Effector memory CD4-positive, alpha-beta T cell (primary cell): ENCODE measurements at regions not wholly inside any gene's neighbourhood (a gene's known extent, or its start where the extent isn't known, plus 50 kb on each side); places are given as distances from the start of the nearest gene placed in this dataset.

Source experiments
- DNase-seq, 3 donors: peaks; one replicate each; pipeline ENCODE4 v3.0.0-alpha.2; 2020
- H3K27ac ChIP-seq: 2 replicates; pipeline ENCODE4 v1.7.0; 2013; ENCODE audit warnings: mild to moderate bottlenecking, low read length, moderate library complexity; ENCODE audit not compliant: insufficient read depth, poor library complexity, severe bottlenecking
- H3K27me3 ChIP-seq: replicated peaks from 2 replicates; pipeline ENCODE4 v1.7.0; 2013; ENCODE audit warnings: mild to moderate bottlenecking, low read length; ENCODE audit not compliant: insufficient read depth, control insufficient read depth, poor library complexity, severe bottlenecking
- H3K36me3 ChIP-seq: 2 replicates; pipeline ENCODE4 v1.7.0; 2013; ENCODE audit warnings: mild to moderate bottlenecking, low read length, moderate library complexity; ENCODE audit not compliant: control insufficient read depth, insufficient read depth
- H3K4me1 ChIP-seq: 2 replicates; pipeline ENCODE4 v1.7.0; 2013; ENCODE audit warnings: low read length, mild to moderate bottlenecking; ENCODE audit not compliant: control insufficient read depth, insufficient read depth, poor library complexity, severe bottlenecking
- H3K4me3 ChIP-seq: 2 replicates; pipeline ENCODE4 v1.7.0; 2013; ENCODE audit warnings: low read length, low read depth, mild to moderate bottlenecking; ENCODE audit not compliant: insufficient read depth, poor library complexity, severe bottlenecking
- H3K9me3 ChIP-seq: 2 replicates; pipeline ENCODE4 v1.7.0; 2013; ENCODE audit warnings: mild to moderate bottlenecking, low read length, moderate library complexity; ENCODE audit not compliant: control insufficient read depth

DNA sequence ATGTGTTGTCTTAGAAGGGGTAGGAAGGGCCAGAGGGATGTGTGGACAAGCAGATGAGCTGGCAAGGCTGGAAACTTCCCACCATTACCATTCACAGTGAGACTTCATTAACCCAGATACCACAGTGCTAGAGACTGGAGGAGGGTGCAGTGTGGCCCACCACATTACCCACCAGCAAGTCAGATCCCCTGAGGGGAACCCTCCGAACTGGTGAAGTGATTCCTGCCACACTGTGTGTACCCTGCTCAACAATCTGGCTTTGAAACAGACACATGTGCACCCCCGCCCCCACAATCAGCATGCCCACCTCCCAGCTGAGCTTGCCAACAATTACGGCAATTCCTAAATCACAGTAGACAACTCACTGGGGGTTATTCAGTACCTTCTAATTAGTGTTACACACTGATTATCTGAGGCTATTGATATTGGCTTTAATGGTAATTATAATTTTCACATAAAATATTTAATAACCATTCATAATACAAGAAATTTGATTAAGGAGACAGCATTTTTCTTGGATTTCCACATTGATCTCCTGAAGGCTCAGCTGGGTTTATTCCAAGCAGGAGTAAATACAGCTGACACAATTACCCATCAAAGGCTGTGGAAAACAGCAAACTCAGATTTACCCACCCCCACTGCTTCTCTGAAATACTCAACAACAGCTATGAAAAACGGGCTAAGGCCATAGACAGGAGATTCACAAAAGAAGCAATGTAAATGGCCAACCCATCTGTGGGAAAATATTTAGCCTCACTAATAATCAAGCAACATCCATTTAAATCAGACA lies 169.3 kb upstream of the FSTL4 start:
- Histone ChIP-seq H3K9me3 (no peaks in the 10 kb centered on the region), H3K27ac (no peak overlapping the region), H3K27me3 (no peaks in the 10 kb centered on the region), H3K36me3 (no peaks in the 10 kb centered on the region), H3K4me3 (no peak overlapping the region), H3K4me1 (no peaks in the 10 kb centered on the region)
- DNase-seq, result no peak

DNA sequence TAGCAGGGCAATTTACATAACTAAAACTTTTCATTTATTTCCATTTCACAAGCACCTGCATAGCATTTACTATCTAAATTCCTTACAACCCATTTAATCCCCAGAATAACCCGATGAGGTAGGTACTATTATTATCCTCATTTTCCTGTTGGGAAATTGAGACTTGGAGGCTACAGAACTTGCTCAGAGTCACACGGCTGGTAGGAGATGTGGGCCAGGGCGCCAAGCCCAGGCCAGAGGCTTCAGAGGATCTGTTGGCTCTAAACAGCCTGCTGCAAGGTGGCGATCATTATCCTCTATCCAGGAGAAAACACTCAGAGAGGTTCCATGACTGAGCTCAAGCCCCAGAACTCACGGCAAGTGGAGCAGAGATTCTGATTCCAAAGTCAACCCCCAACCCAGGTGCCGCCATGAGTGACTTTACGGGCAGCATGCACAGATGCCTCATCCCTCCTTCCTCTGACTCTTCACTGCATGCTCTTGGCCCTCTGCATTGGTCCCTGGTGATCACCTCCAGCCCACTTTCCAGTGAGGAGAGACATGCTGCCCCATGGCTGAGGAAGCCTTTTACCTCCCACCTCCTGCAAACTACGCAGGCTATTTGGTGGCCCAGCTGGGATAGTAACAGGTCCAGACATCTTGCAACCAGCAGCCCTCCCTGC lies 168.4 kb upstream of the FSTL4 start:
- H3K27ac ChIP-seq, result no peak overlapping the region
- H3K36me3 ChIP-seq, result no peaks in the 10 kb centered on the region
- H3K9me3 ChIP-seq, result no peaks in the 10 kb centered on the region
- no peak for DNase-seq
- no peaks in the 10 kb centered on the region for H3K27me3 ChIP-seq
- no peaks in the 10 kb centered on the region for H3K4me1 ChIP-seq
- H3K4me3 ChIP-seq, result no peak overlapping the region

DNA sequence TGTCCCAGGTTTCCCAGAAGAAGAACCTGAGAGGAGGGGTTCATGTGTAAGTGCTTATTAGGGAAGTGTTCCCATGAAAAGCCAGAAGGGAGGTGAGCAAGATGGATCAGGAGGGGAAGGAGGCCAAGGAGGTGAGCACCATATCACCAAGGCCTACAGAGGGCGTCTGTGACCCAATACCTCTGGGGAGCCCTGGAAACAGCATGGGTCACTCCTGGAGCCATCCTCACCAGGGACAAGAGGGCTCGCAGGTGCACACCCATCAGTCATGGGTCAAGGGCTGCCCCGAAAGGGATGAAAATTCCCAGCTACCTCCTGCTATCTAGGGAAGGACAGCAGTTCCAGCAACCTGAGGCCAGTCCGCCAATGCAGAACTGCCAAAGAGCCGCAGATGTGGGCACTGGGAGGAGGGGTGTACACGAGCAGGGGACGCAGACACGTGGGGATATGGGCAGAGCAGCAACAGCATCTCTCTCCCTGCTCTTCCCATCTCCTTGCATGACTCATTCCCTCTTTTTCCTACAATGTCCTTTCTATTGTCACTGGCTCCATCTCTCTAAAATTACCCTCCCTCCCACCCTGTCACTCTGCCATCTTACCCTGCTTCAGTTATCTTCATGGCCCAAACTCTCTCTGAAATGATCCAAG lies 167.6 kb upstream of the FSTL4 start:
- H3K4me1 ChIP-seq, result no peaks in the 10 kb centered on the region

DNA sequence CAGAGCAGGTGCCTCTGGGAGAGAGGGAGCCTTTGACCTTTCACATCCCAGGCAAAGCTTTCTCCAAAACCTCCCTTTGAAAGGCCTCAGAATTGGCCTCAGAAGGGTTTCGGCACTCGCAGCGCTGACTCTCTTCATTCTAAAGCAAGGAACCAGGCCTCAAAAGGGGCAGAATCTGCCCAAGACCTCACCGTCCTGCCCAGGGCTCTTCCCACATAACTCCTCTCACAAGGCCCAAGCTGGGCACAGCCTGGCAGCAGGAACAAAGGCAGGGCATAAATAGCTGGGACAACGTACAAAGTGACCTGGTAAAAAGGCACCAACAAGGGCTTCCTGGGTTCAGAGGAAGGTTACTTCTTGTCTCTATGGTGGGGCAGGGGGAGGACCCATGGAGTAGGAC lies 166.3 kb upstream of the FSTL4 start:
- no peaks in the 10 kb centered on the region for H3K27me3 ChIP-seq

More for the DNA sequence above, 167.6 kb upstream of the FSTL4 start:
- DNase-seq, result no peak
- H3K27ac ChIP-seq, result no peak overlapping the region
- H3K27me3 ChIP-seq, result no peaks in the 10 kb centered on the region
- no peaks in the 10 kb centered on the region for H3K36me3 ChIP-seq
- H3K9me3 ChIP-seq, result no peaks in the 10 kb centered on the region
- H3K4me3 ChIP-seq, result no peak overlapping the region

DNA sequence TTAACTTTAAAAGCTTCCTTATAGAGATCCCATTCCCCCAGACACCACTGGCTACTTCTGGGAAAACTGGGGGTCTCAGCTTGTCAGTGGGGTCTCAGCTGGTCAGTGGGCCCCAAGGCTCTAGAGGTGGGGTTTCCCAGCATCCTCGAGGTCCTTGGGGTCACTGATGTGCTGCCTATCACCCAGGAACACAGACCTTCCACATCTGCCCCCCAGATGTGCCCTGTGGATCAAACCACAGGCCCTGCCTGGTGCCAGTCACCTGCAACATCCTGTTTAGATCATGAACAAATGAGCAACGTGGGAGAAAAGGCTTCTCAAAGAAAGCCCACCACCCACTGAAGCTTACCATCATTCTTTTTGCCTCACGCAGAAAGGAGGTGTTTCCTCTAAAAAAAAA lies 165.6 kb upstream of the FSTL4 start:
- Histone ChIP-seq H3K27me3 (no peaks in the 10 kb centered on the region), H3K27ac (no peak overlapping the region), H3K36me3 (no peaks in the 10 kb centered on the region), H3K4me3 (no peak overlapping the region), H3K9me3 (no peaks in the 10 kb centered on the region), H3K4me1 (no peaks in the 10 kb centered on the region)
- no peak for DNase-seq

More for the DNA sequence above, 166.3 kb upstream of the FSTL4 start:
- Histone ChIP-seq H3K4me3 (no peak overlapping the region), H3K4me1 (no peaks in the 10 kb centered on the region), H3K27ac (no peak overlapping the region), H3K36me3 (no peaks in the 10 kb centered on the region), H3K9me3 (no peaks in the 10 kb centered on the region)
- no peak for DNase-seq

DNA sequence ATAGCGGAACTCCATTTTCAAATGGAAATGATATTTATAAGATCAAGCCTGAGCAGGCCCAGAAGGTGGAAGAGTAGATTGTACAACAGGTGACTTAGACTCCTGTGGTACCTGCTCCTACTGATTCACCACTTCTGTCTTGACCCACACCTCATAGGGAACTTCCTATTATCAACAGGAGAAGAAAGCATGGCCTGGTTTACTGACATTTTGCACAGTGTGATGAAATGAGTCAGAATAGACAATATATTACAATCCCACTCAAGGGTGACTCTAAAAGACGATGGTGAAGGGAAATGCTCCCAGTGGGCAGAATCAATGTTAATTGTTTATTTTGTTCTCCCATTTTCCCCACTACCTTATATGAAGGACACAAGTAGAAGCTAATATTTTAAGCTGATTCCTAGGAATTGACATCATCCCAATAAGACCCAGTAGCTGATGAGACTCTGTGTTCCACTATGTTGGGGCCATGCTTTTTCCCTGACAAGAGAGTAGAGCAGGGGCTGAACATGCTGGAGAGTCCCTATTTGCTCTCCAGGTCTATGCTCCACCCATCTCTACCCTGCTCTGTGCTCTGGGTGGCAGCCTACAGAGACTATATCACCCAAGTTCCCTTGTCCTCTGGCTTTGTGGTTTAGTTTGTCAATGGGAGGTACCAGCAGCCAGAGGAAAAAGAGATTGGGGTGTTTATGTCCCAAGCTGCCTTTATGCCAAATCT lies 163.4 kb upstream of the FSTL4 start:
- Histone ChIP-seq H3K27ac (no peak overlapping the region), H3K4me1 (no peaks in the 10 kb centered on the region), H3K9me3 (no peaks in the 10 kb centered on the region), H3K36me3 (no peaks in the 10 kb centered on the region), H3K4me3 (no peak overlapping the region), H3K27me3 (no peaks in the 10 kb centered on the region)
- no peak for DNase-seq

DNA sequence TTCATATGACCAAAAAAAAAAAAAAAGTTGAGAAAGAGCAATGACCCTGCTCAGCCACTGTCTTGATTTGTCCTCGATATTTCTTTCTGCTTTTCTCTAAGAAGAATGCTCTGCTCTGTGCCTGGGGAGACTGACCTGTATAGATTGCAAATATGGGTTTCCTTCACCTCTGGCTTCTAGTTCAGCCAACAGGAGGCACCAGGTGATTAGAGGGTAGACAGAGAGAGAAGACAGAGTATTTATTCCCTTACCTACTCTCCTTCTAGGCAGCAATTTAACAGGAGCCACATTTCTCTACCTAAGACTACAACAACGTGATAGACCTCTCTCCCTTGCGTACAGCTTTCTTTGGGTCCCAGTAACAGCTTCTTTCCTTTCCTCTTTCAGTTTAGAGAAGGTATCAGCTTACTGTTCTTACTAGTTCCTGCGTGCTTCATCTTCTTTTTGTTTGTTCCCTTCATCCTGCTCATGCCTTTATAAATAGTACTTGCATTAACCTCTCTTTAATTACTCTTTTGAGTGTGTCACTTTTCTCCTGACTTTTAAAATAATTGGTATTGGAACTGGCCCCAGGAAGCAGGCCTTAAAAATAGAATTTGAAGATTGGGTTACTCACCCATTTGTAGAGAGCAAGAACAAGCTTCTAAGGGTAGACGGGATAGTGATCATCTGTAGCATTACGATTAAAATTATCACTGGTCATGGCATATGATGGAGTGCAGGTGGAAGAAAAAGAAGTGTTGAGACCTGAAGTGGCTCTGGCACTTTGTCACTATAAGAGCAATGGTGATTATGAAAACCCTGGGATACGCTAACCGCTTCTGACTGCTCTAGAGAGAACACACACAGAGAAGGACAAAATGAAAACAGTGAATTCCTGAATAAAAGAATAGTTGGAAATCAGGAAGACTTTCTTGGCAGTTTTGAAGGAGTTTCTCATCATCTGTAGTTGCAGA lies 161.2 kb upstream of the FSTL4 start:
- Histone ChIP-seq H3K4me1 (no peaks in the 10 kb centered on the region), H3K4me3 (no peak overlapping the region), H3K27me3 (no peaks in the 10 kb centered on the region), H3K27ac (no peak overlapping the region), H3K36me3 (no peaks in the 10 kb centered on the region), H3K9me3 (no peaks in the 10 kb centered on the region)
- no peak for DNase-seq

DNA sequence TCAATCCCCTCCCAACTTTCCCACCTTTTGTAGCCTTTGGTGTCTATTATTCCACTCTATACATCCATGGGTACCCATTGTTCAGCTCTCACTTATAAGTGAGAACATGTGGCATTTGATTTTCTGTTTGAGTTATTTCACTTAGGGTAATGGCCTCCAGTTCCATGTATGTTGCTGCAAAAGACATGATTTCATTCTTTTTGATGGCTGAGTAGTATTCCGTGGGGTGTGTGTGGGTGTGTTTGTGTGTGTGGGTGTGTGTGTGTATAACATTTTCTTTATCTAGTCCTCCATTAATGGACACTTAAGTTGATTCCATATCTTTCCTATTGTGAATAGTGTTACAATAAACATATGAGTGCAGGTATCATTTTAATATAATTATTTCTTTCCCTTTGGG lies 157.5 kb upstream of the FSTL4 start:
- H3K36me3 ChIP-seq, result no peaks in the 10 kb centered on the region
- H3K4me3 ChIP-seq, result no peak overlapping the region
- no peak for DNase-seq

DNA sequence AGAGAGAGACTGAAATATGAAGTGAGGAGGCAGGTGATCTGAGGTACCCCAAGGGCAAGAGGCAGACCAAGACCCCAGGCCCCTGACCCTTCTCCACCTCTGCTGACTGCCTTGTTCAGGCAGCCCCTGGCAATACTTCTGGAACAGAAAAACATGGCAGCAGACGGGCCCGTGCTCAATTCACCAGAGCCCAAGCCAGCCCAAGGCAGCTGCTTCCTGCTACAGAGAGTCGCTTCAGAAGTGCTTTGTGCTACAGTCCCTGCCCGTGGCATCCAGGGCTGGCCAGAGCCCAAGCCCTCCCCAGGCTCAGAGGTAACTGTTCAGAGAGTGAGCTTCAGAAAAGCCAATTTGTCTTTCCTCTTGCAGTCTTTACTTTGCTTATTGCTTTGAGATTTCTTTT lies 151.4 kb upstream of the FSTL4 start:
- H3K4me1 ChIP-seq, result no peaks in the 10 kb centered on the region
- DNase-seq, result no peak
- no peak overlapping the region for H3K4me3 ChIP-seq
- H3K36me3 ChIP-seq, result no peaks in the 10 kb centered on the region
- no peaks in the 10 kb centered on the region for H3K27me3 ChIP-seq
- H3K9me3 ChIP-seq, result no peaks in the 10 kb centered on the region
- no peak overlapping the region for H3K27ac ChIP-seq

More for the DNA sequence above, 157.5 kb upstream of the FSTL4 start:
- no peak overlapping the region for H3K27ac ChIP-seq
- no peaks in the 10 kb centered on the region for H3K9me3 ChIP-seq
- H3K4me1 ChIP-seq, result no peaks in the 10 kb centered on the region
- no peaks in the 10 kb centered on the region for H3K27me3 ChIP-seq
